NB4 (cell line): ENCODE measurements at regions not wholly inside any gene's neighbourhood (a gene's known extent, or its start where the extent isn't known, plus 50 kb on each side); places are given as distances from the start of the nearest gene placed in this dataset.

Experiments used
- MYC ChIP-seq: IDR thresholded peaks from 2 replicates; pipeline ENCODE4 v1.6.1; 2011; ENCODE audit warnings: low read depth, low read length
- POLR2A ChIP-seq: IDR thresholded peaks from 2 replicates; pipeline ENCODE4 v1.6.1; 2011; ENCODE audit warnings: mild to moderate bottlenecking; ENCODE audit not compliant: insufficient read length; ENCODE audit errors: extremely low read depth
- TF ChIP-seq, protein P1 (sequence below): IDR thresholded peaks from one replicate; pipeline ENCODE4 v1.5.1; 2012; ENCODE audit warnings: low read depth, low read length
- TF ChIP-seq, protein P2 (sequence below): IDR thresholded peaks from 2 replicates; pipeline ENCODE4 v1.6.1; 2011; ENCODE audit warnings: low read depth, low read length

DNA sequence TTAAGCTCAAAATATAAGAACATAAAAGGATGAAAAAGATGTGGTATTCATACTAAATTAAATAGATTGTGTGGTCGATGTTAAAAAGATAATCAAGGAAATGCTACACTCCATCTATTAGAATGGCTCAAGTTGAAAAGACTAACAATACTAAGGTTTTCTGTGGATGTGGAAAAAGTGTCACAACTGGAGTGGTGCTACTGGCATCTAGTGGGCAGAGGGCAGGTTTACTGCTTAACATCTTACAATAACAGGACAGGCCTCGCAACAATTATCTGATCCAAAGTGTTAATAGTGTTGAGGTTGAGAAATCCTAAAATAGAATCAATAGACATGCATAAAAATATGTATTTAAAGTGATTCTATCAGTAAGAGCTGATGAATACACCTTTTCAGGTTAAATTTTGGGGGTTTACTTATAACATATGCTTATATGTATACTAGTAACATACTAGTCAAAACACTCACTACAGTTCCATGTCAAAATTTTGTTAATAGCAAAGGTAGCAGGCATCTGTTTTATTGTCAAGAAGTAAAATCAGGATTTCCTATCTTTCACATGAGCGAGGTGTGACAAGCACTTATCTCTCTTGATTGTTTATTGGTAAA is 91.5 kb upstream of the TMEFF2 start:
- TF ChIP-seq POLR2A, result no peak
- TF ChIP-seq, protein P1, sequence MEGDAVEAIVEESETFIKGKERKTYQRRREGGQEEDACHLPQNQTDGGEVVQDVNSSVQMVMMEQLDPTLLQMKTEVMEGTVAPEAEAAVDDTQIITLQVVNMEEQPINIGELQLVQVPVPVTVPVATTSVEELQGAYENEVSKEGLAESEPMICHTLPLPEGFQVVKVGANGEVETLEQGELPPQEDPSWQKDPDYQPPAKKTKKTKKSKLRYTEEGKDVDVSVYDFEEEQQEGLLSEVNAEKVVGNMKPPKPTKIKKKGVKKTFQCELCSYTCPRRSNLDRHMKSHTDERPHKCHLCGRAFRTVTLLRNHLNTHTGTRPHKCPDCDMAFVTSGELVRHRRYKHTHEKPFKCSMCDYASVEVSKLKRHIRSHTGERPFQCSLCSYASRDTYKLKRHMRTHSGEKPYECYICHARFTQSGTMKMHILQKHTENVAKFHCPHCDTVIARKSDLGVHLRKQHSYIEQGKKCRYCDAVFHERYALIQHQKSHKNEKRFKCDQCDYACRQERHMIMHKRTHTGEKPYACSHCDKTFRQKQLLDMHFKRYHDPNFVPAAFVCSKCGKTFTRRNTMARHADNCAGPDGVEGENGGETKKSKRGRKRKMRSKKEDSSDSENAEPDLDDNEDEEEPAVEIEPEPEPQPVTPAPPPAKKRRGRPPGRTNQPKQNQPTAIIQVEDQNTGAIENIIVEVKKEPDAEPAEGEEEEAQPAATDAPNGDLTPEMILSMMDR, result peak; percentile 9
- TF ChIP-seq, protein P2, sequence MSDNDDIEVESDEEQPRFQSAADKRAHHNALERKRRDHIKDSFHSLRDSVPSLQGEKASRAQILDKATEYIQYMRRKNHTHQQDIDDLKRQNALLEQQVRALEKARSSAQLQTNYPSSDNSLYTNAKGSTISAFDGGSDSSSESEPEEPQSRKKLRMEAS, result no peak
- no peak for TF ChIP-seq MYC
